Liver (tissue), 8 donors: ENCODE measurements at regions not wholly inside any gene's neighbourhood (a gene's known extent, or its start where the extent isn't known, plus 50 kb on each side); places are given as distances from the start of the nearest gene placed in this dataset.

Experiments used
- DNase-seq: peaks from one replicate; pipeline ENCODE4 v3.0.0-alpha.2; 2017; ENCODE audit warnings: low spot score
- H3K27ac ChIP-seq, 2 donors: one replicate each; pipeline ENCODE4 v1.7.0; 2013; ENCODE audit warnings: inconsistent platforms in 2 of 2, low read length in 2 of 2, control low read depth in 1 of 2, low read depth in 1 of 2, mild to moderate bottlenecking in 1 of 2
- H3K27me3 ChIP-seq, 4 donors: one replicate each; pipeline versions ENCODE4 v1.6.1 to v1.7.0; 2013; ENCODE audit warnings: low read length in 3 of 4, inconsistent platforms in 1 of 4, mild to moderate bottlenecking in 1 of 4, moderate library complexity in 1 of 4; ENCODE audit not compliant: control insufficient read depth in 4 of 4, insufficient read depth in 4 of 4
- H3K36me3 ChIP-seq, 4 donors: one replicate each; pipeline versions ENCODE4 v1.6.1 to v1.7.0; 2013; ENCODE audit warnings: low read length in 3 of 4, mild to moderate bottlenecking in 3 of 4, low read depth in 1 of 4, moderate library complexity in 1 of 4; ENCODE audit not compliant: control insufficient read depth in 4 of 4, insufficient read depth in 3 of 4
- H3K4me1 ChIP-seq, 4 donors: one replicate each; pipeline versions ENCODE4 v1.6.1 to v1.7.0; 2013; ENCODE audit warnings: low read length in 3 of 4, mild to moderate bottlenecking in 3 of 4, moderate library complexity in 1 of 4; ENCODE audit not compliant: control insufficient read depth in 4 of 4, insufficient read depth in 4 of 4
- H3K4me3 ChIP-seq, 3 donors: one replicate each; pipeline versions ENCODE4 v1.6.1 to v1.7.0; 2013; ENCODE audit warnings: low read length in 3 of 3, control low read depth in 1 of 3, low read depth in 1 of 3, mild to moderate bottlenecking in 1 of 3
- H3K9ac ChIP-seq, 2 donors: one replicate each; pipeline ENCODE4 v1.7.0; 2013; ENCODE audit warnings: low read length in 2 of 2, mild to moderate bottlenecking in 2 of 2, moderate library complexity in 2 of 2, control low read depth in 1 of 2, low read depth in 1 of 2
- H3K9me3 ChIP-seq, 4 donors: one replicate each; pipeline versions ENCODE4 v1.6.1 to v1.7.0; 2013; ENCODE audit warnings: low read length in 3 of 4; ENCODE audit not compliant: control insufficient read depth in 4 of 4
- FOXA1 ChIP-seq: IDR thresholded peaks from 2 replicates; pipeline ENCODE4 v1.6.1; 2016; ENCODE audit warnings: antibody characterized with exemption
- HNF4G ChIP-seq: IDR thresholded peaks from 2 replicates; pipeline ENCODE4 v1.6.1; 2016; ENCODE audit warnings: antibody characterized with exemption
- NR2F2 ChIP-seq: IDR thresholded peaks from 2 replicates; pipeline ENCODE4 v1.6.1; 2016; ENCODE audit warnings: antibody characterized with exemption
- RAD21 ChIP-seq, 2 donors: IDR thresholded peaks; 2 replicates each; pipeline ENCODE4 v1.6.1; 2016; ENCODE audit warnings: antibody characterized with exemption in 2 of 2, mild to moderate bottlenecking in 2 of 2
- REST ChIP-seq: IDR thresholded peaks from 2 replicates; pipeline ENCODE4 v1.6.1; 2016; ENCODE audit warnings: antibody characterized with exemption, mild to moderate bottlenecking
- RXRA ChIP-seq, 2 donors: IDR thresholded peaks; 2 replicates each; pipeline ENCODE4 v1.6.1; 2017 to 2018; ENCODE audit warnings: antibody characterized with exemption in 2 of 2, mild to moderate bottlenecking in 1 of 2
- SP1 ChIP-seq: IDR thresholded peaks from 2 replicates; pipeline ENCODE4 v1.6.1; 2018; ENCODE audit warnings: antibody characterized with exemption, mild to moderate bottlenecking
- TAF1 ChIP-seq: conservative IDR thresholded peaks from 2 replicates; pipeline ENCODE4 v1.6.1; 2016; ENCODE audit warnings: antibody characterized with exemption, mild to moderate bottlenecking
- YY1 ChIP-seq: IDR thresholded peaks from 2 replicates; pipeline ENCODE4 v1.6.1; 2016; ENCODE audit warnings: antibody characterized with exemption, mild to moderate bottlenecking
- WGBS: extraction: QIAGEN DNeasy Blood & Tissue Kit; methylation state at CpG from one replicate; pipeline ENCODE4 v1.1.7; 2013; 5-methylcytosine and 5-hydroxymethylcytosine counted together
- TF ChIP-seq, protein P1 (sequence below): fragments of 150-350 bp; IDR thresholded peaks from 2 replicates; pipeline ENCODE4 v1.5.1; 2017; ENCODE audit warnings: improper control_type of control experiment, low read depth, low read length; ENCODE audit not compliant: missing input control
- TF ChIP-seq, protein P2 (sequence below): IDR thresholded peaks from 2 replicates; pipeline ENCODE4 v1.6.1; 2016; ENCODE audit warnings: antibody characterized with exemption
- TF ChIP-seq, protein P3 (sequence below): IDR thresholded peaks from 2 replicates; pipeline ENCODE4 v1.6.1; 2016; ENCODE audit warnings: antibody characterized with exemption
- donor health status: healthy.
- donor health status: healthy.
- donor health status: healthy.
- donor health status: healthy.
- donor health status: healthy.

- no peak for TF ChIP-seq REST
- TF ChIP-seq RXRA (IDR thresholded peaks at IDR 0.05), result no peak
- TF ChIP-seq NR2F2, result no peak
Observed at GRCh38 chr20:30168025-30168799, 1089.3 kb upstream of the DEFB115 start (continued).

DNA sequence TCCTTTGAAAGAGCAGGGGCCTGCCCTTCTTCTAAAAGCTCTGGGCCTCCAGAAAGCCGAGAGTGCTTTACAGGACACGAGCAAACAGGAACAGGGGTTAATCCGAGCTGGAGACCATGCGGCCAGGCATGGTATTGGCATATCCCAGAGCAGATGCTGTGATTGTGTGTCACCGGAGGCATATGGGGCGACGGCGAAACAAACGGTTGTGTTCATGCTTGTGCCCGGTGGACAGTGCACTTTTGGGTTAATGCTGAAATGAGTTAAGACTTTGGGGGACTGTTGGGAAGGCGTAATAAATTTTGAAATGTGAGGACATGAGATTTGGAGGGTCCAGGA is 1088.7 kb upstream of the DEFB115 start:
- DNase-seq, result no peak
- TF ChIP-seq HNF4G (no peak), YY1 (no peak), NR2F2 (no peak), RAD21 (IDR thresholded peaks at IDR 0.05) (no peak), SP1 (no peak), REST (no peak), FOXA1 (no peak), TAF1 (no peak)
- TF ChIP-seq, protein P1, sequence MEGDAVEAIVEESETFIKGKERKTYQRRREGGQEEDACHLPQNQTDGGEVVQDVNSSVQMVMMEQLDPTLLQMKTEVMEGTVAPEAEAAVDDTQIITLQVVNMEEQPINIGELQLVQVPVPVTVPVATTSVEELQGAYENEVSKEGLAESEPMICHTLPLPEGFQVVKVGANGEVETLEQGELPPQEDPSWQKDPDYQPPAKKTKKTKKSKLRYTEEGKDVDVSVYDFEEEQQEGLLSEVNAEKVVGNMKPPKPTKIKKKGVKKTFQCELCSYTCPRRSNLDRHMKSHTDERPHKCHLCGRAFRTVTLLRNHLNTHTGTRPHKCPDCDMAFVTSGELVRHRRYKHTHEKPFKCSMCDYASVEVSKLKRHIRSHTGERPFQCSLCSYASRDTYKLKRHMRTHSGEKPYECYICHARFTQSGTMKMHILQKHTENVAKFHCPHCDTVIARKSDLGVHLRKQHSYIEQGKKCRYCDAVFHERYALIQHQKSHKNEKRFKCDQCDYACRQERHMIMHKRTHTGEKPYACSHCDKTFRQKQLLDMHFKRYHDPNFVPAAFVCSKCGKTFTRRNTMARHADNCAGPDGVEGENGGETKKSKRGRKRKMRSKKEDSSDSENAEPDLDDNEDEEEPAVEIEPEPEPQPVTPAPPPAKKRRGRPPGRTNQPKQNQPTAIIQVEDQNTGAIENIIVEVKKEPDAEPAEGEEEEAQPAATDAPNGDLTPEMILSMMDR, result no peak
- TF ChIP-seq, protein P2, sequence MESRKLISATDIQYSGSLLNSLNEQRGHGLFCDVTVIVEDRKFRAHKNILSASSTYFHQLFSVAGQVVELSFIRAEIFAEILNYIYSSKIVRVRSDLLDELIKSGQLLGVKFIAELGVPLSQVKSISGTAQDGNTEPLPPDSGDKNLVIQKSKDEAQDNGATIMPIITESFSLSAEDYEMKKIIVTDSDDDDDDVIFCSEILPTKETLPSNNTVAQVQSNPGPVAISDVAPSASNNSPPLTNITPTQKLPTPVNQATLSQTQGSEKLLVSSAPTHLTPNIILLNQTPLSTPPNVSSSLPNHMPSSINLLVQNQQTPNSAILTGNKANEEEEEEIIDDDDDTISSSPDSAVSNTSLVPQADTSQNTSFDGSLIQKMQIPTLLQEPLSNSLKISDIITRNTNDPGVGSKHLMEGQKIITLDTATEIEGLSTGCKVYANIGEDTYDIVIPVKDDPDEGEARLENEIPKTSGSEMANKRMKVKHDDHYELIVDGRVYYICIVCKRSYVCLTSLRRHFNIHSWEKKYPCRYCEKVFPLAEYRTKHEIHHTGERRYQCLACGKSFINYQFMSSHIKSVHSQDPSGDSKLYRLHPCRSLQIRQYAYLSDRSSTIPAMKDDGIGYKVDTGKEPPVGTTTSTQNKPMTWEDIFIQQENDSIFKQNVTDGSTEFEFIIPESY, result no peak
- TF ChIP-seq, protein P3, sequence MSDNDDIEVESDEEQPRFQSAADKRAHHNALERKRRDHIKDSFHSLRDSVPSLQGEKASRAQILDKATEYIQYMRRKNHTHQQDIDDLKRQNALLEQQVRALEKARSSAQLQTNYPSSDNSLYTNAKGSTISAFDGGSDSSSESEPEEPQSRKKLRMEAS, result no peak
- Histone ChIP-seq H3K27me3 (peaks cover 0 to 4% (median 0%) of the 10 kb centered on the region in 4 donors), H3K9me3 (no peaks in the 10 kb centered on the region), H3K4me1 (no peaks in the 10 kb centered on the region), H3K36me3 (no peaks in the 10 kb centered on the region), H3K27ac (no peak overlapping the region), H3K4me3 (no peak overlapping the region), H3K9ac (no peak overlapping the region)
- 75% methylated on average over 11 of the region's 11 CpGs for WGBS
